HG03175 (cell line): ENCODE measurements at regions not wholly inside any gene's neighbourhood (a gene's known extent, or its start where the extent isn't known, plus 50 kb on each side); places are given as distances from the start of the nearest gene placed in this dataset.
A peak's percentile ranks its signal among the peaks of the same experiment; 100 is the strongest.
"Not testable (repeated sequence)": the region's sequence is repeated elsewhere in the genome, so short reads cannot be mapped to it uniquely, and the experiment has no call there.

ENCODE experiments used
- ATAC-seq: cut with Tn5 transposase; IDR thresholded peaks from one replicate; pipeline ENCODE4 v1.9.1; 2021; ENCODE audit warnings: mild to moderate bottlenecking, moderate library complexity; ENCODE audit not compliant: unreplicated experiment

GRCh38 chr6:20340068-20340848 is 61.4 kb upstream of the E2F3 start:
- ATAC-seq = no peak

- no peak for ATAC-seq
Measured at GRCh38 chr6:20341096-20341495, 60.6 kb upstream of the E2F3 start.

GRCh38 chr6:20341564-20341963 is 60.1 kb upstream of the E2F3 start:
- ATAC-seq = no peak

- ATAC-seq = not testable (repeated sequence)
Measured at GRCh38 chr6:20346948-20347347, 54.7 kb upstream of the E2F3 start.

GRCh38 chr6:20348041-20348440 is 53.6 kb upstream of the E2F3 start:
- ATAC-seq = no peak

- ATAC-seq = peak; percentile 77
Measured at GRCh38 chr6:20349225-20349624, 52.5 kb upstream of the E2F3 start.

- no peak for ATAC-seq
Measured at GRCh38 chr6:20350215-20350614, 51.5 kb upstream of the E2F3 start.

- ATAC-seq = no peak
Measured at GRCh38 chr6:20351534-20351933, 50.1 kb upstream of the E2F3 start.
